GM12891 (cell line): ENCODE measurements at regions not wholly inside any gene's neighbourhood (a gene's known extent, or its start where the extent isn't known, plus 50 kb on each side); places are given as distances from the start of the nearest gene placed in this dataset.
"Not testable (repeated sequence)": the region's sequence is repeated elsewhere in the genome, so short reads cannot be mapped to it uniquely, and the experiment has no call there.

ENCODE experiments used
- POLR2A ChIP-seq: IDR thresholded peaks from 2 replicates; pipeline ENCODE4 v1.6.1; 2011; ENCODE audit warnings: low read depth, low read length, control low read depth
- POLR2AphosphoS5 ChIP-seq: IDR thresholded peaks from 2 replicates; pipeline ENCODE4 v1.6.1; 2011; ENCODE audit warnings: low read depth, low read length, control low read depth
- TAF1 ChIP-seq: IDR thresholded peaks from 2 replicates; pipeline ENCODE4 v1.6.1; 2011; ENCODE audit warnings: low read depth, low read length, control low read depth

DNA sequence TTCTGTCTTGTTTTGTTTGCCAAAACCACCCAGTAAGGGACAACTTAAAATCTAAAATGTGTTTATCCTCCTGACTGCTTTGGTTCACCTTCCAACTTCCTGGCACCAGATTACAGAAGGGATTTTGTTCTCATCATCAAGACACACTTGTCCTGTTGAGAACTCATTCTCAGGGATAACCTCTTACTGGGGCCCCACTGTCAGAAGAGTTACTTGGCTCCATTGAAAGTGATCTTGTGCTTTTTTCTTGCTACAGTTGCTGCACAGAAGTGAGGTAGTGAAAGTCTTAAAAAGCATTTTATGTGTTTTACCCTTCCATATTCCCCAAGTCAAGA, 690.5 kb downstream of the PRIM2 start:
- not testable (repeated sequence) for TF ChIP-seq POLR2A, TAF1, POLR2AphosphoS5
